Body of pancreas (tissue), 4 donors: ENCODE measurements at regions not wholly inside any gene's neighbourhood (a gene's known extent, or its start where the extent isn't known, plus 50 kb on each side); places are given as distances from the start of the nearest gene placed in this dataset.

Experiments
- ATAC-seq: fragments of 150-250 bp; one replicate; pipeline ENCODE4 v1.9.1; 2016
- DNase-seq, 4 donors: peaks; one replicate each; pipeline ENCODE4 v3.0.0-alpha.2; 2019
- H3K27ac ChIP-seq, 4 donors: fragments of 200-600 bp; sonication (generic); 1 replicate in 3 of 4; 2 replicates in 1 of 4; pipeline versions ENCODE4 v1.5.1 to v1.6.1; 2016 to 2019; ENCODE audit warnings: mild to moderate bottlenecking in 1 of 4, mixed read lengths in 1 of 4, moderate library complexity in 1 of 4
- H3K27me3 ChIP-seq, 2 donors: fragments of 200-600 bp; sonication (generic); one replicate each; pipeline ENCODE4 v1.6.0; 2016; ENCODE audit warnings: mild to moderate bottlenecking in 1 of 2
- H3K36me3 ChIP-seq, 2 donors: fragments of 200-600 bp; sonication (generic); replicated peaks in 1 of 2; 2 replicates each; pipeline ENCODE4 v1.5.1; 2016; ENCODE audit warnings: low read depth in 2 of 2; ENCODE audit not compliant: insufficient read depth in 1 of 2
- H3K4me1 ChIP-seq: fragments of 200-600 bp; sonication (generic); one replicate; pipeline ENCODE4 v1.6.0; 2016
- H3K4me3 ChIP-seq, 2 donors: fragments of 200-600 bp; sonication (generic); 1 replicate in 1 of 2; 2 replicates in 1 of 2; pipeline ENCODE4 v1.5.1; 2016 to 2019
- H3K9me3 ChIP-seq, 3 donors: fragments of 200-600 bp; sonication (generic); 1 replicate in 2 of 3; 2 replicates in 1 of 3; pipeline ENCODE4 v1.5.1; 2016
- CTCF ChIP-seq, 7 experiments: fragments of 450-650 bp in 4 of 7; fragments of 200-600 bp in 3 of 7; sonication (generic) in 3 of 7; IDR thresholded peaks; one replicate each; pipeline ENCODE4 v1.5.1; 2016 to 2019; ENCODE audit warnings: antibody characterized with exemption in 7 of 7
- POLR2A ChIP-seq, 3 donors: fragments of 450-650 bp; IDR thresholded peaks; one replicate each; pipeline ENCODE4 v1.6.1; 2016; ENCODE audit warnings: antibody characterized with exemption in 3 of 3, mild to moderate bottlenecking in 2 of 3
- WGBS, 2 donors: methylation state at CpG; one replicate each; pipeline ENCODE4 v1.1.5; 2017; 5-methylcytosine and 5-hydroxymethylcytosine counted together
- intact Hi-C: fragments of 100-400 bp; cut with DNase I; formaldehyde crosslinking; loops from one replicate; pipeline ENCODE4 v1.15.1; 2023

DNA sequence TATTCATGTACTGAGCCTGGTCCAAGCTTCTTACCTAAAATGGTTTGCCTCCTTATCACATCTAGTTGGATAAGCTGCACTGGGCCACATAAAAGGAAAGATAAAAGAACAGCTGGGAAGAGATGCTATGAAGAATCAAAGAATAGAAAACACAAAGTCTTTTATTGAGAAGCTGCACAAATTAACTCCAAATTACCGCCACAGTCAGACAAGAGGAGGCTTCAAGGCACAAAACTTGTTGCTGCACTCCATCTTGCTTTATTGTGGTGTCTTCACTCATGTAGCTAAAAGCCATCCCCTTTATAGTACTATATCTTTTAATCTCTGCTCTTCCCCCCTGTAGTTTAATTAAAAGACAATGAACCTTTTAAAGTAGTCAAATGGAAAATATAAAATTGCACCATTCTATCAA is 330.6 kb upstream of the PMFBP1 start:
- H3K4me3 ChIP-seq = no peak overlapping the region
- DNase-seq (no peak), ATAC-seq (no peak)
- TF ChIP-seq CTCF (IDR thresholded peaks at IDR 0.05) = no peak
- TF ChIP-seq POLR2A (IDR thresholded peaks at IDR 0.05) = no peak
- H3K27ac ChIP-seq = no peak overlapping the region
- H3K27me3 ChIP-seq = no peaks in the 10 kb centered on the region
- WGBS, 2 donors = 92 to 93% methylated on average over 1 of the region's 1 CpG
- H3K36me3 ChIP-seq = no peaks in the 10 kb centered on the region
- H3K9me3 ChIP-seq = no peaks in the 10 kb centered on the region
- intact Hi-C loops = no loop called here
- no peaks in the 10 kb centered on the region for H3K4me1 ChIP-seq

- intact Hi-C loops = no loop called here
- no peaks in the 10 kb centered on the region for H3K9me3 ChIP-seq
- H3K36me3 ChIP-seq = no peaks in the 10 kb centered on the region
- no peaks in the 10 kb centered on the region for H3K4me1 ChIP-seq
- DNase-seq (peak; percentile 21 to 51 (median 38)), ATAC-seq (no peak)
- no peaks in the 10 kb centered on the region for H3K27me3 ChIP-seq
- no peak for TF ChIP-seq POLR2A (IDR thresholded peaks at IDR 0.05)
- TF ChIP-seq CTCF (IDR thresholded peaks at IDR 0.05) = peak; percentile 39 to 74 (median 61)
- WGBS, 2 donors = 68 to 71% methylated on average over 3 of the region's 3 CpGs
- no peak overlapping the region for H3K4me3 ChIP-seq
- H3K27ac ChIP-seq = no peak overlapping the region
Measured at GRCh38 chr16:72501739-72502593, 330.0 kb upstream of the PMFBP1 start.

- H3K36me3 ChIP-seq = no peaks in the 10 kb centered on the region
- ATAC-seq = no peak
- no peaks in the 10 kb centered on the region for H3K4me1 ChIP-seq
- DNase-seq = no peak
- H3K27me3 ChIP-seq = no peaks in the 10 kb centered on the region
- intact Hi-C loops = no loop called here
- 82 to 88% methylated on average over 5 of the region's 5 CpGs for WGBS, 2 donors
- no peak overlapping the region for H3K27ac ChIP-seq
- no peak overlapping the region for H3K4me3 ChIP-seq
- TF ChIP-seq CTCF (IDR thresholded peaks at IDR 0.05) (no peak), POLR2A (IDR thresholded peaks at IDR 0.05) (no peak)
- no peaks in the 10 kb centered on the region for H3K9me3 ChIP-seq
Measured at GRCh38 chr16:72500545-72500944, 328.6 kb upstream of the PMFBP1 start.

- Histone ChIP-seq H3K27me3 (no peaks in the 10 kb centered on the region), H3K36me3 (no peaks in the 10 kb centered on the region), H3K4me3 (no peak overlapping the region), H3K9me3 (no peaks in the 10 kb centered on the region), H3K4me1 (no peaks in the 10 kb centered on the region), H3K27ac (no peak overlapping the region)
- TF ChIP-seq POLR2A (IDR thresholded peaks at IDR 0.05) (no peak), CTCF (IDR thresholded peaks at IDR 0.05) (no peak)
- intact Hi-C loops = no loop called here
- no peak for ATAC-seq
- WGBS, 2 donors = 81 to 84% methylated on average over 9 of the region's 9 CpGs
- no peak for DNase-seq
Measured at GRCh38 chr16:72493716-72494415, 321.9 kb upstream of the PMFBP1 start.
